HG02885 (cell line): ENCODE measurements at regions not wholly inside any gene's neighbourhood (a gene's known extent, or its start where the extent isn't known, plus 50 kb on each side); places are given as distances from the start of the nearest gene placed in this dataset.
"Not testable (repeated sequence)": the region's sequence is repeated elsewhere in the genome, so short reads cannot be mapped to it uniquely, and the experiment has no call there.

ENCODE experiments used
- ATAC-seq: cut with Tn5 transposase; IDR thresholded peaks from one replicate; pipeline ENCODE4 v1.9.1; 2021; ENCODE audit warnings: mild to moderate bottlenecking; ENCODE audit not compliant: unreplicated experiment, poor library complexity

GRCh38 chr18:60020107-60020925 is 120.5 kb downstream of the PMAIP1 start:
- ATAC-seq = no peak

GRCh38 chr18:60019463-60019840 is 119.7 kb downstream of the PMAIP1 start:
- no peak for ATAC-seq

- no peak for ATAC-seq
These were observed 119.0 kb downstream of the PMAIP1 start for GRCh38 chr18:60018618-60019462.

- ATAC-seq = not testable (repeated sequence)
These were observed 118.3 kb downstream of the PMAIP1 start for GRCh38 chr18:60018134-60018533.

GRCh38 chr18:60017371-60017770 is 117.6 kb downstream of the PMAIP1 start:
- ATAC-seq = no peak

- not testable (repeated sequence) for ATAC-seq
These were observed 116.0 kb downstream of the PMAIP1 start for GRCh38 chr18:60015826-60016225.

GRCh38 chr18:60013148-60013547 is 113.4 kb downstream of the PMAIP1 start:
- ATAC-seq = not testable (repeated sequence)

- ATAC-seq = no peak
These were observed 111.2 kb downstream of the PMAIP1 start for GRCh38 chr18:60010984-60011383.

- ATAC-seq = no peak
These were observed 110.7 kb downstream of the PMAIP1 start for GRCh38 chr18:60010513-60010912.

GRCh38 chr18:60007661-60008060 is 107.9 kb downstream of the PMAIP1 start:
- no peak for ATAC-seq

GRCh38 chr18:60003610-60004185 is 103.9 kb downstream of the PMAIP1 start:
- ATAC-seq = no peak

GRCh38 chr18:59996370-59996966 is 96.7 kb downstream of the PMAIP1 start:
- ATAC-seq = peak; percentile 86

- ATAC-seq = no peak
These were observed 94.6 kb downstream of the PMAIP1 start for GRCh38 chr18:59994357-59994756.

- ATAC-seq = no peak
These were observed 93.8 kb downstream of the PMAIP1 start for GRCh38 chr18:59993560-59993959.

- ATAC-seq = no peak
These were observed 90.5 kb downstream of the PMAIP1 start for GRCh38 chr18:59990121-59990823.

GRCh38 chr18:59988098-59988706 is 88.4 kb downstream of the PMAIP1 start:
- ATAC-seq = peak; percentile 81

GRCh38 chr18:59987102-59987501 is 87.3 kb downstream of the PMAIP1 start:
- no peak for ATAC-seq

- ATAC-seq = no peak
These were observed 86.3 kb downstream of the PMAIP1 start for GRCh38 chr18:59986139-59986538.

GRCh38 chr18:59985289-59985688 is 85.5 kb downstream of the PMAIP1 start:
- no peak for ATAC-seq

GRCh38 chr18:59983506-59983905 is 83.7 kb downstream of the PMAIP1 start:
- ATAC-seq = no peak
